ENCODE measurements at regions not wholly inside any gene's neighbourhood (a gene's known extent, or its start where the extent isn't known, plus 50 kb on each side); places are given as distances from the start of the nearest gene placed in this dataset.
"Not testable (repeated sequence)": the region's sequence is repeated elsewhere in the genome, so short reads cannot be mapped to it uniquely, and the experiment has no call there.

DNA sequence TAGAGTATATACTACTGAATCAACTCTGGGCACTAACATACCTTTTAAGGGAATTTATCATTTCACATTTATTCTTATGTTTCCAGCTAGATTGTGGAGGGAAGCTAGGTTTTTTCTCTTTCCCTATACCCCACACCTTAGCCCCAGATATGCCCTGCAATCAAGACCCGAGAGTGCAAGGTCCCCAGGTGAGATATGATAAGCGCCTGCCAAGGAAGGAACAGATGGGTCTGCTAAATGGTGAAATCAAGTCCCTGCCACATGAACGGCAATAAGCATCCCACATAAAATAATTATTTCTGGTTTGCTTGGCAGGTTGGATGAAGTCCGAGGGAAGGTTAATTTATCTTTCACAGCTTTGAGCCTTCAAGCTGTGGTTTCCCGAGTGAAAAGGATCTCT, 195.5 kb downstream of the TOX3 start:
- no peak for DNase-seq (ENCODE audit: low read depth)
- no peak overlapping the region for H3K4me3 ChIP-seq (replicated peaks; ENCODE audit: low read depth, low read length)
- TF ChIP-seq, protein P1, sequence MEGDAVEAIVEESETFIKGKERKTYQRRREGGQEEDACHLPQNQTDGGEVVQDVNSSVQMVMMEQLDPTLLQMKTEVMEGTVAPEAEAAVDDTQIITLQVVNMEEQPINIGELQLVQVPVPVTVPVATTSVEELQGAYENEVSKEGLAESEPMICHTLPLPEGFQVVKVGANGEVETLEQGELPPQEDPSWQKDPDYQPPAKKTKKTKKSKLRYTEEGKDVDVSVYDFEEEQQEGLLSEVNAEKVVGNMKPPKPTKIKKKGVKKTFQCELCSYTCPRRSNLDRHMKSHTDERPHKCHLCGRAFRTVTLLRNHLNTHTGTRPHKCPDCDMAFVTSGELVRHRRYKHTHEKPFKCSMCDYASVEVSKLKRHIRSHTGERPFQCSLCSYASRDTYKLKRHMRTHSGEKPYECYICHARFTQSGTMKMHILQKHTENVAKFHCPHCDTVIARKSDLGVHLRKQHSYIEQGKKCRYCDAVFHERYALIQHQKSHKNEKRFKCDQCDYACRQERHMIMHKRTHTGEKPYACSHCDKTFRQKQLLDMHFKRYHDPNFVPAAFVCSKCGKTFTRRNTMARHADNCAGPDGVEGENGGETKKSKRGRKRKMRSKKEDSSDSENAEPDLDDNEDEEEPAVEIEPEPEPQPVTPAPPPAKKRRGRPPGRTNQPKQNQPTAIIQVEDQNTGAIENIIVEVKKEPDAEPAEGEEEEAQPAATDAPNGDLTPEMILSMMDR (IDR thresholded peaks at IDR 0.05; ENCODE audit: low read length, missing control alignments): no peak

DNA sequence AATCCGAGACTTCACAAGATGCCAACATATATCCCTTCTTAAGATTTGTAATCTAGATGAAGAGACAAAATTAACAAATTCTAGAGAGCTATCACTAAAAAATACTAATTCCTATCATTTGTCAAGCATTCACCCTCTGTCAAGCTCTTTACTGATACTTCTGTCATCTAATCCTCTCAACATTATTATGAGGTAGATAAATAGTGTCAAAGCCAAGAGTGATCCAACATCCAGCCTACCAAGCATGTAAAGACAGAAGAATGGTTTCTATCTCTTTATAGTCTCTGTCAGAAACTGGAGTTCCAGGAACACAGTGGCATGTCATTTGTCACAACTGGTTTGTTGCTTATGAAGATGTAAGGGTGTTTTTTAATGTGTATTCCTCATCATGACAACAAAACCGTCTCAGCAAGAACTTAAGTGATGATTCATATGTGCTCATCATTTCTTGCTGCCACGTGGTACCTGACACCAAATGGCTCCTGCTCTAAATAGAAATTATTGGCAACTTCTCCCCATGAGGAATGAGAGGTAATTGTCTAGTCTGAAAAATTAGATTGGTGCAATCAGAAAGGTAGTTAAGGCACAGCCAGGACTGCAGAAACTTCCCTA, 196.8 kb downstream of the TOX3 start:
- TF ChIP-seq, protein P1 (IDR thresholded peaks at IDR 0.05; ENCODE audit: low read length, missing control alignments): no peak
- H3K4me3 ChIP-seq (replicated peaks; ENCODE audit: low read depth, low read length): no peak overlapping the region
- DNase-seq (ENCODE audit: low read depth): no peak

DNA sequence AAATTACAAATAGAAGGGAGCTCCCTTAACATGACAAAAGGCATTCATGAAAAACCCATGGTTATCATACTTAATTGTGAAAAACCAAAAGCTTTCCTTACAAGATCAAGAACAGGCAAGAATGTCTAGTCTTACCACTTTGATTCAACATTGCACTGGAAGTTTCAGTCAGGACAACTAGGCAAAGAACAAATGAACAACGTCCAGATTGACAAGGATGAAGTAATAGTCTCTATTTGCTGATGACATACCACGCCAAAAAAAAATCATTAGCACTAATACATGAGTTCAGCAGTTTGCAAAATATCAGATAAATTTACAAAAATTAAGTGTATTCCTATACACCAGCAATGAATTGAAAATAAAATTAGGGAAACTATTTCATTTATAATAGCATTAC, 200.2 kb downstream of the TOX3 start:
- TF ChIP-seq, protein P1 (IDR thresholded peaks at IDR 0.05; ENCODE audit: low read length, missing control alignments): no peak
- H3K4me3 ChIP-seq (replicated peaks; ENCODE audit: low read depth, low read length): no peak overlapping the region
- no peak for DNase-seq (ENCODE audit: low read depth)

DNA sequence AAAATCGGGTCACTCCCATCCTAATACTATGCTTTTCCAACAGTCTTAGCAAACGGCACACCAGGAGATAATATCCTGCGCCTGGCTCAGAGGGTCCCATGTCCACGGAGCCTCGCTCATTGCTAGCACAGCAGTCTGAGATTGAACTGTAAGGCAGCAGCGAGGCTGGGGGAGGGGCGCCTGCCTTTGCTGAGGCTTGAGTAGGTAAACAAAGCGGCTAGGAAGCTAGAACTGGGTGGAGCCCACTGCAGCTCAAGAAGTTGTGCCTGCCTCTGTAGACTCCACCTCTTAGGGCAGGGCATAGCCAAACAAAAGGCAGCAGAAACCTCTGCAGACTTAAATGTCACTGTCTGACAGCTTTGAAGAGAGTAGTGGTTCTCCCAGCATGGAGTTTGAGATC, 213.3 kb downstream of the TOX3 start:
- H3K4me3 ChIP-seq (replicated peaks; ENCODE audit: low read depth, low read length); DNase-seq (ENCODE audit: low read depth): not testable (repeated sequence)

DNA sequence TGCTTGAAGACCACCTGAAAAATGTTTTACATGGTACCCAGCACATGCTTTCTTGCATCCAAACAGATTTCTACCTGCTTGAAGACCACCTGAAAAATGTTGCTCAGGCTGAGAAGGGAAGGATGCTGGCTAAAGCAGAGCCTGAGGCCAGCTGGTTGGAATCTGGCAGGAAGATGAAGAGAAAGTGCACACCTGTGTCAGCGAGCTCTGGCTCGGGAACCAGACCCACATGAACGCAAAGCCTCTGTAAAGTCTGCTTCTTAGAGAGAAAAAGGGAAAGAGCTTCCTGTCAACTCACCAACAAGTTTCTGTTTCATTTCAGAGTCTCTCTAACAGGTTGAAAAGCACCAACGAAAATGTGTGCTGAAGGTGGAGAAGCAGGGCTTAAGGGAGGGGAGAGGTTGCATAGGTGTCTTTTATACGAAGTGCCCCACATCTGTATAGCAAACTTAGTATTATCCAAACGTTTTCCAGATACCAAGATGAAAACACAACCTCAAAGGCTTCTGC, 226.0 kb downstream of the TOX3 start:
- TF ChIP-seq, protein P1 (IDR thresholded peaks at IDR 0.05; ENCODE audit: low read length, missing control alignments): no peak
- no peak overlapping the region for H3K4me3 ChIP-seq (replicated peaks; ENCODE audit: low read depth, low read length)
- no peak for DNase-seq (ENCODE audit: low read depth)

DNA sequence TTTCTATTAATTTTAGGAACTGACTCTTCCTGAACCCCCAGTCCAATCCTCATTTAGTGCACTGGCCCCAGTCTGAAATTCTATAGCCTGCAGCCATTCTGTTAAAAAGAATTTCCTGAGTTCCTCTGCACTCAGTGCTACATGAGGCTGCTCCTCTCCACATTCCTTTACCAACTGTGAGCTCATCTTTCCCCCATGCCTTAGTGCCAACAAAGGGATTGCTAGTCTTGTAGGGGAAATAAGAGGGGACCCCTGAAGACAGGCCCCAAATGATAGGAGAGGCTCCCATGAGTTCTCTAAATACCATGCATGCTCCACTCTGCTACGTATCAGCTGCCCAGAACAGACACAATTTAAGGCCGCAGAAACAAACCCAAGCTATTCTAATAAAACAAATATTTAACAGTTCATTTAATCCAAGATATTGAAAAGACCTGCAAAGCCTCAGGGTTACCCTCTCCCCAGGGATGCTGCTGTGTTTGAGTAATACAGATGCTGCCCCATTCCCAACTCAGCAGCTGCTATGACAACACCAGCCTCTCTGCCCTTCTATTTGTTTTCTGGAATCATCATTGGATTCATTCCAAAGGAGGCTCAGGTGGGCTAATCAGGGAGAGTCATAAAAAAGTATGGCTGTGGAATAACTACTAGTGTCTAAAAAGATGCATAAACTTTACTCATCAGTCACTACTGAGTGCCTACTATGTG, 228.5 kb downstream of the TOX3 start:
- no peak for DNase-seq (ENCODE audit: low read depth)
- TF ChIP-seq, protein P1 (IDR thresholded peaks at IDR 0.05; ENCODE audit: low read length, missing control alignments): no peak
- H3K4me3 ChIP-seq (replicated peaks; ENCODE audit: low read depth, low read length): no peak overlapping the region

- no peak for DNase-seq (ENCODE audit: low read depth)
- H3K4me3 ChIP-seq (replicated peaks; ENCODE audit: low read depth, low read length): no peak overlapping the region
- TF ChIP-seq, protein P1 (IDR thresholded peaks at IDR 0.05; ENCODE audit: low read length, missing control alignments): no peak
These were observed 230.7 kb downstream of the TOX3 start for GRCh38 chr16:52316241-52316640.

All from fibroblast of pulmonary artery (primary cell).